ENCODE measurements at regions not wholly inside any gene's neighbourhood (a gene's known extent, or its start where the extent isn't known, plus 50 kb on each side); places are given as distances from the start of the nearest gene placed in this dataset.

DNA sequence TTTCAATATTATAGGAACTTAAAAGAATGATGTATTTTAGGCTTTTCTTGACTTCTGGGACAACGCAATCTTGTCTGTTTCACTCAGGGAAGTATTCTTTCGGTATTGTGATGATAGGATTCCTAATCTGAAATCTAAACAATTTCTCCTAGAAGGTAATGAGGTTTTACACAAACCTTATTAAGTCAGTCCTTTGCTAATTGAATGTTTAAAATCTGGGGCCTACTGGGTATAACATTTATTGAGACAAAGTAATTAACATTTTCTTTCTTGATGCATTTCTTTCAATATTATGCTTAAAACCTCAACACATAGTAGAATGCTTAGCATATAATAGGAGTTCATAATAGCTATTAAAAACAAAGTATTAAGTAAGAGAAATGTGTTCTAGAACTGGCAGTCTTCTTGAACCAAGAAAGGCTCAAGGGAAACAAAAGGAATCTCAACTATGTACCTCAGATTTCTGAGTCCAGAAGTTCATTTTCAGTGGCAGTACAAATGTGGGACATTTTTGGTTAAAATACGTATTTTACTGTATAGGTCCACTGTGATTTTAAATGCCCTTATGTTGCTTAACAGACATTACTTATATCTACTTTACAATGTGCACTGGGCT is 121.4 kb upstream of the BMP2 start:
- no peak for DNase-seq (ENCODE audit: extremely low spot score, unreplicated experiment)
- Mint-ChIP-seq H3K36me3 (no peaks in the 10 kb centered on the region), H3K9me3 (no peaks in the 10 kb centered on the region), H3K27ac (no peak overlapping the region), H3K27me3 (no peaks in the 10 kb centered on the region), H3K4me1 (ENCODE audit: unreplicated experiment) (no peaks in the 10 kb centered on the region), H3K4me3 (no peak overlapping the region)
- TF ChIP-seq, protein P1, sequence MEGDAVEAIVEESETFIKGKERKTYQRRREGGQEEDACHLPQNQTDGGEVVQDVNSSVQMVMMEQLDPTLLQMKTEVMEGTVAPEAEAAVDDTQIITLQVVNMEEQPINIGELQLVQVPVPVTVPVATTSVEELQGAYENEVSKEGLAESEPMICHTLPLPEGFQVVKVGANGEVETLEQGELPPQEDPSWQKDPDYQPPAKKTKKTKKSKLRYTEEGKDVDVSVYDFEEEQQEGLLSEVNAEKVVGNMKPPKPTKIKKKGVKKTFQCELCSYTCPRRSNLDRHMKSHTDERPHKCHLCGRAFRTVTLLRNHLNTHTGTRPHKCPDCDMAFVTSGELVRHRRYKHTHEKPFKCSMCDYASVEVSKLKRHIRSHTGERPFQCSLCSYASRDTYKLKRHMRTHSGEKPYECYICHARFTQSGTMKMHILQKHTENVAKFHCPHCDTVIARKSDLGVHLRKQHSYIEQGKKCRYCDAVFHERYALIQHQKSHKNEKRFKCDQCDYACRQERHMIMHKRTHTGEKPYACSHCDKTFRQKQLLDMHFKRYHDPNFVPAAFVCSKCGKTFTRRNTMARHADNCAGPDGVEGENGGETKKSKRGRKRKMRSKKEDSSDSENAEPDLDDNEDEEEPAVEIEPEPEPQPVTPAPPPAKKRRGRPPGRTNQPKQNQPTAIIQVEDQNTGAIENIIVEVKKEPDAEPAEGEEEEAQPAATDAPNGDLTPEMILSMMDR (conservative IDR thresholded peaks at IDR 0.05), result no peak

DNA sequence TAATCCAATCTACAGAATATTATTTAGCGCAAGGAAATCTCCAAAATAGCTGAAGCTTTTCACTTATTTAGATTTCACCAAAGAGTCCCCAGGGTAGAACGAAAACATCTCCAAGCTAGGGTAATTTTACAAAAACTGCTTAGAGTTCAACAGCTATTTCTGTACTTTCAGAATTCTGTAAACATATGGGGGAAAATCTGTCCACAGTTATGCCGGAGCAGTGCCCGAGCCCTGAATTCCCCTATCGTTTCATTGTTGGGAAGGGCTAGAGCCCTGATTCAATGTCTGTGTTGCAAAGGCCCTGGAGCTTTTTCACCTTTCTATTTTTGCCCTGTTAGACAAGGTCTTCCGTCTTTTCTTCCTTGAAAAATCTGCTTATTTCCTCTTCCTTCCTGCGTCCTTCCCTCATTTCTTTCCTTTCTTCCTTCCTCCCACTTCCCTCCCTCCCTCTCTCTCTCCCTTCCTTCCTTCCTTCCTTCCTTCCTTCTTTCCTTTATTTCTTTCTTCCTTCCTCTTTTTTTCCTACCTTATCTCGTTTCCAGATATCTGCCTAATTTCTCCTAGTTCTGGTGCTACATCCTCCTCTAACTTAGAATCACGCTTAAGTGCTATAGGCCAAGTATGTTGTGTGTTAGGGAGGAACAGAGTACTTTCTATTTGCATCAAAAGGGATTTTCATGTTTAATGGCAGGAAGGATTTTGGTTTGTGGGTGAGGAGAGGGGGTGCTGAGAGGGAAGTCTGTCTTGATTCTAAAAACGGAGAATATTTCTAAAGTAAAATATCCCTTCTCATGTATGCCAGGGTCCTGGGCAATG is 122.5 kb upstream of the BMP2 start:
- TF ChIP-seq, protein P1 (conservative IDR thresholded peaks at IDR 0.05), result no peak
- no peaks in the 10 kb centered on the region for H3K4me1 Mint-ChIP-seq (ENCODE audit: unreplicated experiment)
- no peaks in the 10 kb centered on the region for H3K27me3 Mint-ChIP-seq
- no peak for DNase-seq (ENCODE audit: extremely low spot score, unreplicated experiment)
- H3K27ac Mint-ChIP-seq, result no peak overlapping the region
- no peaks in the 10 kb centered on the region for H3K36me3 Mint-ChIP-seq
- no peak overlapping the region for H3K4me3 Mint-ChIP-seq
- H3K9me3 Mint-ChIP-seq, result no peaks in the 10 kb centered on the region

DNA sequence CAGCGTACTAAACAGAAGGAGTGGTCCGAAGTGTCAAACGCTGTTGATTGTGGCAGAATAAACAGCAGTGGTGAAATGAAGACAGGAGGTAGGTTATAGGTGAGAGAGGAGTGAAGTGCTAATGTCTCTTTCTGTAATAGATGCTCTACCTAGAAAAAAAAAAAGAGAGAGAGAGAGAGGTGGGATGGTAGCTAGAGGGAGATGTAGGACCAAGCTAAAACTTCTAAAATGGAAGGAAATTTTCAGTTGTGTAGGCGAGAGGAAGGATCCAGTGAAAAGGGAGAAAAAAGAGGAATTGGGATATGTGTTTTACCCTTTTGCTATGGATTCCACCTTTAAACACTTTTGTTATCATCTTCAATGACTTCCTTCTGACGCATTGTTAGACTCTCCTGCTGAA is 126.5 kb upstream of the BMP2 start:
- H3K9me3 Mint-ChIP-seq, result no peaks in the 10 kb centered on the region
- no peak overlapping the region for H3K27ac Mint-ChIP-seq
- DNase-seq (ENCODE audit: extremely low spot score, unreplicated experiment), result no peak
- no peak overlapping the region for H3K4me3 Mint-ChIP-seq
- H3K27me3 Mint-ChIP-seq, result peaks cover 7% of the 10 kb centered on the region
- TF ChIP-seq, protein P1 (conservative IDR thresholded peaks at IDR 0.05), result no peak
- no peaks in the 10 kb centered on the region for H3K36me3 Mint-ChIP-seq
- H3K4me1 Mint-ChIP-seq (ENCODE audit: unreplicated experiment), result peaks cover 4% of the 10 kb centered on the region

DNA sequence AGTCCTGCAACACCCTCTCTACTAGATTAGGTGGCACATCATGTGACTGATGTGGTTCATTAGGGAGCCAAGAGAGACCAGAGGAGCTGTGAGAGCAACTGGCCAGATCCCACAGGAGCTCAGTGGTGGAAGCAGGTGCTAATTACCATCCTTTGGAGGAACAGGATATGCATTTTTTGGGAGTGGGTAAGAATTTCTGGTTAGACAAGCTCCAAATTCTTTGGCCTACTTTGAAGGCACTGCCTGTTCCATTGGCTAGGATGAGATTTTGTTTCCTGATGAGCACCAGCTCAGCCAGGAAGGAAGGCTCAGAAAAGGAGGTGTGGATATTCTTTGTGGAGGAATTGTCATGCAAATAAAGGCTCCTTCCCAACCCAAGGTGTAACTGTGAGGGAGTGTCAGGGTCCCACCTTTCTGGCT is 130.3 kb upstream of the BMP2 start:
- DNase-seq (ENCODE audit: extremely low spot score, unreplicated experiment), result no peak
- Mint-ChIP-seq H3K9me3 (no peaks in the 10 kb centered on the region), H3K4me1 (ENCODE audit: unreplicated experiment) (peaks cover 11% of the 10 kb centered on the region), H3K27ac (no peak overlapping the region), H3K4me3 (no peak overlapping the region), H3K36me3 (no peaks in the 10 kb centered on the region), H3K27me3 (peaks cover 7% of the 10 kb centered on the region)
- TF ChIP-seq, protein P1 (conservative IDR thresholded peaks at IDR 0.05), result no peak

DNA sequence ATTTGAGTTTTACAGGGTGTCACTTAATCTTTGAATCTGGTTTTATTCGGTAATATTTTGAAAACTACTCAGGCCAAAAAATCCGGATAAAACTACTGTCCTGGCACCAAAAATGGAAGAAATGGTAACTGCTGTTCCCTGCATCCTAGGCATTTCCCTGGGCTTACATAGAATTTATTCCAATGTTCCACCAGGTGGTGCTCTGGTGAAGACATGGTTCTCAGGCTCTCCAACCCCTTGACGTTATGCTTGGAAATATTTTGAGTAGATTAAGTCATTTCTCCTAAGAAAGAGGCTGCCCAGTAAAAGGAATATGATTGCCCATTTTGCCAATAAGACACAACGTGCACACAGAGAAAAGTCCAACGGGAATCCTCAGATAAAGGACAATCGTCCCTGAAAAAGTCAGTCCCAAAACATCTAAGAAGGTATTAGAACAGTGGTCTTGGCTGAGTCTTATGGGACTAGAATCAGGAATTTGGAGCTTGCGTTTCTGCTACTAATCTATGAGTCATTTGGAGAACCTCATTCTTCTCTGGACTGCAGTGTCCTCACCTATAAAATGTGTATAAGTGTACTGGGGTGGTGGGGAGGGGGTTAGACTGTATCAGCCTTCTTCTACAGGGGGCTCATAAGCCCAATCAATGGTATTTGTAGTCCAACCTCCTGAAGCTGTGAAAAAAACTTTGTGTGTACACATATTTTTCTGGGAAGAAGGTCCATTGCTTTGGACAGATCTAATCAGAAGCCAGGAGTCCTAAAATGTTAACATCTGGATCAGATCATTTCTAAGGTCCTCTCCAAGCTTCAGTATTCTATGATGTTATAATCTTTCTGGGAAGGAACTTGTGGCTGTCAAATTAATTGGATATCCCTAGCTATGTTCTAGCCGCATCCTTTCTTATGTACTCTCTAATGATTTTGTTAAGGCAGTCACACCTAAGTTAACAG is 131.0 kb upstream of the BMP2 start:
- Mint-ChIP-seq H3K4me3 (no peak overlapping the region), H3K4me1 (ENCODE audit: unreplicated experiment) (peaks cover 12% of the 10 kb centered on the region), H3K36me3 (no peaks in the 10 kb centered on the region), H3K27ac (no peak overlapping the region), H3K9me3 (no peaks in the 10 kb centered on the region), H3K27me3 (peaks cover 7% of the 10 kb centered on the region)
- TF ChIP-seq, protein P1 (conservative IDR thresholded peaks at IDR 0.05), result peak; percentile 68
- no peak for DNase-seq (ENCODE audit: extremely low spot score, unreplicated experiment)
